ENCODE measurements at regions not wholly inside any gene's neighbourhood (a gene's known extent, or its start where the extent isn't known, plus 50 kb on each side); places are given as distances from the start of the nearest gene placed in this dataset.

- Histone ChIP-seq H3K27me3 (ENCODE audit: insufficient read depth, low read length) (no peaks in the 10 kb centered on the region), H2AFZ (ENCODE audit: low read length) (no peak overlapping the region), H3K27ac (ENCODE audit: low read depth, low read length) (no peak overlapping the region), H3K79me2 (ENCODE audit: insufficient read depth, low read length) (no peaks in the 10 kb centered on the region), H3K4me2 (ENCODE audit: insufficient read depth, low read length) (no peak overlapping the region), H3K9me3 (ENCODE audit: low read depth, low read length) (no peaks in the 10 kb centered on the region), H3K4me1 (ENCODE audit: insufficient read depth, low read length) (peaks cover 25% of the 10 kb centered on the region), H3K4me3 (ENCODE audit: insufficient read depth, low read length) (no peak overlapping the region), H4K20me1 (ENCODE audit: insufficient read depth, low read length) (no peaks in the 10 kb centered on the region), H3K36me3 (ENCODE audit: insufficient read depth, low read length) (no peaks in the 10 kb centered on the region)
- TF ChIP-seq CTCF (IDR thresholded peaks at IDR 0.05; ENCODE audit: extremely low read depth, low read depth, low read length) = no peak
- no peak for DNase-seq (ENCODE audit: insufficient read length, low spot score, missing footprints)
Measured at GRCh38 chr4:26175006-26175786, 145.6 kb upstream of the RBPJ start.

GRCh38 chr4:26175905-26176470, 144.8 kb upstream of the RBPJ start:
- Histone ChIP-seq H3K9me3 (ENCODE audit: low read depth, low read length) (no peaks in the 10 kb centered on the region), H3K27ac (ENCODE audit: low read depth, low read length) (peak overlapping the region; percentile 73), H4K20me1 (ENCODE audit: insufficient read depth, low read length) (no peaks in the 10 kb centered on the region), H3K4me2 (ENCODE audit: insufficient read depth, low read length) (no peak overlapping the region), H3K4me3 (ENCODE audit: insufficient read depth, low read length) (no peak overlapping the region), H2AFZ (ENCODE audit: low read length) (peak overlapping the region; percentile 7), H3K36me3 (ENCODE audit: insufficient read depth, low read length) (no peaks in the 10 kb centered on the region), H3K27me3 (ENCODE audit: insufficient read depth, low read length) (no peaks in the 10 kb centered on the region), H3K4me1 (ENCODE audit: insufficient read depth, low read length) (peaks cover 25% of the 10 kb centered on the region), H3K79me2 (ENCODE audit: insufficient read depth, low read length) (no peaks in the 10 kb centered on the region)
- TF ChIP-seq CTCF (IDR thresholded peaks at IDR 0.05; ENCODE audit: extremely low read depth, low read depth, low read length) = no peak
- DNase-seq (ENCODE audit: insufficient read length, low spot score, missing footprints) = no peak

GRCh38 chr4:26176598-26177149, 144.1 kb upstream of the RBPJ start:
- DNase-seq (ENCODE audit: insufficient read length, low spot score, missing footprints) = peak; percentile 80
- peak overlapping the region; percentile 73 for H3K27ac ChIP-seq (ENCODE audit: low read depth, low read length)
- H3K27me3 ChIP-seq (ENCODE audit: insufficient read depth, low read length) = no peaks in the 10 kb centered on the region
- H3K4me3 ChIP-seq (ENCODE audit: insufficient read depth, low read length) = no peak overlapping the region
- peak overlapping the region; percentile 0 for H3K4me2 ChIP-seq (ENCODE audit: insufficient read depth, low read length)
- no peaks in the 10 kb centered on the region for H4K20me1 ChIP-seq (ENCODE audit: insufficient read depth, low read length)
- peaks cover 24% of the 10 kb centered on the region for H3K4me1 ChIP-seq (ENCODE audit: insufficient read depth, low read length)
- H3K79me2 ChIP-seq (ENCODE audit: insufficient read depth, low read length) = no peaks in the 10 kb centered on the region
- no peaks in the 10 kb centered on the region for H3K36me3 ChIP-seq (ENCODE audit: insufficient read depth, low read length)
- H2AFZ ChIP-seq (ENCODE audit: low read length) = peak overlapping the region; percentile 7
- TF ChIP-seq CTCF (IDR thresholded peaks at IDR 0.05; ENCODE audit: extremely low read depth, low read depth, low read length) = no peak
- H3K9me3 ChIP-seq (ENCODE audit: low read depth, low read length) = no peaks in the 10 kb centered on the region

DNA sequence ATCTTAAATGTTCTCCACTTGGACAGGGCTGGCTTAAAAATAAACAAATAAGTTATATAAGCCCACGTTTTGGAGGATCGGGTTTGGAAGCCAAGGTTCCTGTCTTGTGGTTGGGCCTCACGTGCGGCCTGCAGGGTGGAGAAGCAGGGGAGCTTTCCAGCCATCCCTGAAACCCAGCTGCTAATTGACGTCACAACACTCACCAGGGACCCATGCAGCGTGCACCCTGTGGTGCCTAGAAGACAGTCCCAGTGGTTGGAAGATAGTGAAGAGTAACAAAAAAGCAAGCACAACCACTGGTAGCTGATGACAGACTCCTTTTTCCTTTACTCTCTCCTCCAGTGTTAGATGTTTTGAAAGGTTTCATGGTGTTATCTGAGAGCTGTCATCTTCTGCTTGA, 142.0 kb upstream of the RBPJ start:
- no peak overlapping the region for H3K27ac ChIP-seq (ENCODE audit: low read depth, low read length)
- H3K4me2 ChIP-seq (ENCODE audit: insufficient read depth, low read length) = no peak overlapping the region
- H3K9me3 ChIP-seq (ENCODE audit: low read depth, low read length) = no peaks in the 10 kb centered on the region
- H2AFZ ChIP-seq (ENCODE audit: low read length) = peak overlapping the region; percentile 76
- no peak overlapping the region for H3K4me3 ChIP-seq (ENCODE audit: insufficient read depth, low read length)
- H3K36me3 ChIP-seq (ENCODE audit: insufficient read depth, low read length) = no peaks in the 10 kb centered on the region
- TF ChIP-seq CTCF (IDR thresholded peaks at IDR 0.05; ENCODE audit: extremely low read depth, low read depth, low read length) = no peak
- H3K4me1 ChIP-seq (ENCODE audit: insufficient read depth, low read length) = peaks cover 24% of the 10 kb centered on the region
- H3K79me2 ChIP-seq (ENCODE audit: insufficient read depth, low read length) = no peaks in the 10 kb centered on the region
- DNase-seq (ENCODE audit: insufficient read length, low spot score, missing footprints) = no peak
- no peaks in the 10 kb centered on the region for H4K20me1 ChIP-seq (ENCODE audit: insufficient read depth, low read length)
- H3K27me3 ChIP-seq (ENCODE audit: insufficient read depth, low read length) = no peaks in the 10 kb centered on the region
